Panc1 (cell line): ENCODE measurements at regions not wholly inside any gene's neighbourhood (a gene's known extent, or its start where the extent isn't known, plus 50 kb on each side); places are given as distances from the start of the nearest gene placed in this dataset.

Experiments used
- ATAC-seq: fragments of 200-7000 bp; cut with Tn5 transposase; 2 replicates; pipeline ENCODE4 v1.9.1; 2020; ENCODE audit warnings: mild to moderate bottlenecking, moderate library complexity
- BruUV-seq: library from RNA; stranded (reverse); fragments of 400-500 nt; replicated peaks from 2 replicates; lab custom pipeline; 2021; lab: Mats Ljungman, UMichigan
- CTCF ChIA-PET: fragments of 300-600 bp; sonication (Branson Sonifier 250); formaldehyde crosslinking; loops from one replicate; lab custom pipeline; 2022; ENCODE audit warnings: antibody characterized with exemption; lab: Charles Lee
- POLR2A ChIA-PET: fragments of 300-600 bp; sonication (Branson Sonifier 250); formaldehyde crosslinking; loops from one replicate; lab custom pipeline; 2022; ENCODE audit warnings: antibody characterized with exemption; lab: Charles Lee
- DNase-seq: peaks from one replicate; pipeline ENCODE4 v3.0.0-alpha.2; 2010; ENCODE audit warnings: low read depth, low spot score
- H3K27ac ChIP-seq: 2 replicates; pipeline ENCODE4 v1.5.1; 2011; ENCODE audit warnings: mild to moderate bottlenecking, low read length, inconsistent platforms
- H3K27me3 ChIP-seq: fragments of 200-500 bp; sonication (Bioruptor generic); 2 replicates; pipeline ENCODE4 v1.6.0; 2014; ENCODE audit warnings: low read length, inconsistent platforms; ENCODE audit not compliant: control insufficient read depth, insufficient read depth
- H3K36me3 ChIP-seq: fragments of 200-500 bp; sonication (Bioruptor generic); 2 replicates; pipeline ENCODE4 v1.5.1; 2014; ENCODE audit warnings: inconsistent platforms, mild to moderate bottlenecking, low read length, moderate library complexity; ENCODE audit not compliant: control insufficient read depth, insufficient read depth
- H3K4me1 ChIP-seq: 2 replicates; pipeline ENCODE4 v1.5.1; 2011; ENCODE audit warnings: inconsistent platforms, mild to moderate bottlenecking, low read length, moderate library complexity; ENCODE audit not compliant: control insufficient read depth, insufficient read depth
- H3K4me3 ChIP-seq, 2 experiments: 2 replicates each; pipeline ENCODE4 v1.5.1; 2011 to 2012; ENCODE audit warnings: low read depth in 2 of 2, low read length in 2 of 2, mild to moderate bottlenecking in 2 of 2, inconsistent platforms in 1 of 2, moderate library complexity in 1 of 2
- H3K9me3 ChIP-seq: fragments of 200-500 bp; sonication (Bioruptor generic); 2 replicates; pipeline ENCODE4 v1.5.1; 2014; ENCODE audit warnings: low read depth, mild to moderate bottlenecking, inconsistent platforms, low read length, moderate library complexity; ENCODE audit not compliant: control insufficient read depth, insufficient read depth
- CTCF ChIP-seq: fragments of 450-650 bp; IDR thresholded peaks from 2 replicates; pipeline ENCODE4 v1.5.1; 2017; ENCODE audit warnings: mild to moderate bottlenecking
- POLR2AphosphoS5 ChIP-seq: IDR thresholded peaks from 2 replicates; pipeline ENCODE4 v1.6.1; 2012; ENCODE audit warnings: mild to moderate bottlenecking, low read depth, low read length, moderate library complexity
- SIN3A ChIP-seq: IDR thresholded peaks from 2 replicates; pipeline ENCODE4 v1.6.1; 2012; ENCODE audit warnings: low read depth, mild to moderate bottlenecking, low read length, moderate library complexity, borderline replicate concordance; ENCODE audit not compliant: insufficient read depth
- TCF7L2 ChIP-seq: IDR thresholded peaks from 2 replicates; pipeline ENCODE4 v1.6.1; 2011; ENCODE audit warnings: mild to moderate bottlenecking, low read depth, low read length, inconsistent platforms
- in situ Hi-C: cut with HindIII; loops from 2 replicates; pipeline ENCODE4 v1.10.0; 2016; ENCODE audit warnings: low sequenced_read_pairs, low pct_unique_long_range_greater_than_20kb
- intact Hi-C: fragments of 100-400 bp; cut with micrococcal nuclease; formaldehyde crosslinking; loops from one replicate; pipeline ENCODE4 v1.10.0; 2022; ENCODE audit not compliant: unreplicated experiment
- TF ChIP-seq, protein P1 (sequence below), 2 experiments: IDR thresholded peaks; 2 replicates each; pipeline ENCODE4 v1.6.1; 2011 to 2012; ENCODE audit warnings: low read depth in 2 of 2, control low read depth in 1 of 2, low read length in 1 of 2, mild to moderate bottlenecking in 1 of 2, moderate library complexity in 1 of 2; ENCODE audit not compliant: insufficient read depth in 1 of 2

GRCh38 chrX:145953628-145954027, 136.0 kb downstream of the SLITRK2 start:
- intact Hi-C loops, result no loop called here

DNA sequence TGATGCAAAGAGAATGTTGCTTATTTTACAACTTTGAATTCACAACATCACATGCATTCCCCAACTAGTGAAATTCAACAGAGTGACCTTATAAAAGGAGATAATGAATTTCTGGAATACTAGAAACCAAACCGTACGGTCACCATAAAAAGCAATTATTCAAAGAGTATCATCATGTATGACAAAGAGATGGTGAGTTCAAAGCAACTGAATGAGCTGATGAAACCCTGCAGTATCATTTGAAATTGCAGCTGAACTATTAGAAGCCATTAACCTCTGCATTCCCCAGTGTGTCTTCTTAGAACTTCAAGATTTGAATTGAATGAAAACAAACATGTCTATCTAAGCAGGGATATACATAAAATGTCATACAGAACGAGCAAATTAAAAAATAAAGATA, 172.4 kb downstream of the SLITRK2 start:
- no peak overlapping the region for H3K4me3 ChIP-seq
- BruUV-seq, result no TSS peak
- no peak overlapping the region for H3K27ac ChIP-seq
- no peaks in the 10 kb centered on the region for H3K9me3 ChIP-seq
- in situ Hi-C loops (no loop called here), intact Hi-C loops (no loop called here)
- no peak for DNase-seq
- no peaks in the 10 kb centered on the region for H3K36me3 ChIP-seq
- ATAC-seq, result no peak
- TF ChIP-seq SIN3A (no peak), POLR2AphosphoS5 (no peak), TCF7L2 (no peak), CTCF (no peak)
- TF ChIP-seq, protein P1, sequence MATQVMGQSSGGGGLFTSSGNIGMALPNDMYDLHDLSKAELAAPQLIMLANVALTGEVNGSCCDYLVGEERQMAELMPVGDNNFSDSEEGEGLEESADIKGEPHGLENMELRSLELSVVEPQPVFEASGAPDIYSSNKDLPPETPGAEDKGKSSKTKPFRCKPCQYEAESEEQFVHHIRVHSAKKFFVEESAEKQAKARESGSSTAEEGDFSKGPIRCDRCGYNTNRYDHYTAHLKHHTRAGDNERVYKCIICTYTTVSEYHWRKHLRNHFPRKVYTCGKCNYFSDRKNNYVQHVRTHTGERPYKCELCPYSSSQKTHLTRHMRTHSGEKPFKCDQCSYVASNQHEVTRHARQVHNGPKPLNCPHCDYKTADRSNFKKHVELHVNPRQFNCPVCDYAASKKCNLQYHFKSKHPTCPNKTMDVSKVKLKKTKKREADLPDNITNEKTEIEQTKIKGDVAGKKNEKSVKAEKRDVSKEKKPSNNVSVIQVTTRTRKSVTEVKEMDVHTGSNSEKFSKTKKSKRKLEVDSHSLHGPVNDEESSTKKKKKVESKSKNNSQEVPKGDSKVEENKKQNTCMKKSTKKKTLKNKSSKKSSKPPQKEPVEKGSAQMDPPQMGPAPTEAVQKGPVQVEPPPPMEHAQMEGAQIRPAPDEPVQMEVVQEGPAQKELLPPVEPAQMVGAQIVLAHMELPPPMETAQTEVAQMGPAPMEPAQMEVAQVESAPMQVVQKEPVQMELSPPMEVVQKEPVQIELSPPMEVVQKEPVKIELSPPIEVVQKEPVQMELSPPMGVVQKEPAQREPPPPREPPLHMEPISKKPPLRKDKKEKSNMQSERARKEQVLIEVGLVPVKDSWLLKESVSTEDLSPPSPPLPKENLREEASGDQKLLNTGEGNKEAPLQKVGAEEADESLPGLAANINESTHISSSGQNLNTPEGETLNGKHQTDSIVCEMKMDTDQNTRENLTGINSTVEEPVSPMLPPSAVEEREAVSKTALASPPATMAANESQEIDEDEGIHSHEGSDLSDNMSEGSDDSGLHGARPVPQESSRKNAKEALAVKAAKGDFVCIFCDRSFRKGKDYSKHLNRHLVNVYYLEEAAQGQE (IDR thresholded peaks at IDR 0.05; ENCODE audit: insufficient read depth in 1 of 2, low read depth in 2 of 2, low read length in 1 of 2), result no peak
- H3K4me1 ChIP-seq, result no peaks in the 10 kb centered on the region
- CTCF ChIA-PET, result no interaction called here
- POLR2A ChIA-PET, result no interaction called here
- no peaks in the 10 kb centered on the region for H3K27me3 ChIP-seq

More at GRCh38 chrX:145953628-145954027, 136.0 kb downstream of the SLITRK2 start:
- DNase-seq (no peak), ATAC-seq (no peak)
- no peak overlapping the region for H3K4me3 ChIP-seq
- no peak overlapping the region for H3K27ac ChIP-seq
- TF ChIP-seq TCF7L2, result no peak
- no peak for TF ChIP-seq SIN3A
- TF ChIP-seq, protein P1 (IDR thresholded peaks at IDR 0.05; ENCODE audit: insufficient read depth in 1 of 2, low read depth in 2 of 2, low read length in 1 of 2), result no peak
- no peak for TF ChIP-seq POLR2AphosphoS5
- TF ChIP-seq CTCF, result no peak
- ChIA-PET CTCF (no interaction called here), POLR2A (no interaction called here)
- no peaks in the 10 kb centered on the region for H3K27me3 ChIP-seq
- no peaks in the 10 kb centered on the region for H3K36me3 ChIP-seq
- in situ Hi-C loops, result no loop called here
- no peaks in the 10 kb centered on the region for H3K4me1 ChIP-seq
- BruUV-seq, result no TSS peak
- H3K9me3 ChIP-seq, result no peaks in the 10 kb centered on the region
